Limb (tissue), 2 donors: ENCODE measurements at regions not wholly inside any gene's neighbourhood (a gene's known extent, or its start where the extent isn't known, plus 50 kb on each side); places are given as distances from the start of the nearest gene placed in this dataset.

ENCODE experiments used
- DNase-seq, 2 donors: peaks; one replicate each; pipeline ENCODE4 v3.0.0-alpha.2; 2016; ENCODE audit errors: extremely low spot score in 2 of 2

DNA sequence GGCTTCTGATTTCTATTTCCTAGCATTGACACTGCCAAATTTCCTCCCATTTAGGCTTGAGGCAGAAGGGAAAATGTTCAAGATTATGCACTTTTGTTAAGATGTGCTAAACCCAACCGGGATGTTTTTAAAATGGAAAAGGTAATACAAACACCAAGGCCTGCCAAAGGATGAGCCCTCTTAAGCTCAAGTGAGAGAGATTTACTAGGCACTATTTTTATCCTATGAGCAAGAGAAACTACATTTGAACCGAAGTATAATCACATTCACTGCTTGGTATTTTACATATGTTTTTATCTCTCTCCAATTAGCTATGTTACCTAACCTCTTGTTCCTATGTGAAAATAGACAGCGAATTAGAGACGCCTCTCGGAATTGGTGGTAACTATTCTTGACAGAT lies 295.8 kb downstream of the GABRB3 start:
- DNase-seq, result no peak

DNA sequence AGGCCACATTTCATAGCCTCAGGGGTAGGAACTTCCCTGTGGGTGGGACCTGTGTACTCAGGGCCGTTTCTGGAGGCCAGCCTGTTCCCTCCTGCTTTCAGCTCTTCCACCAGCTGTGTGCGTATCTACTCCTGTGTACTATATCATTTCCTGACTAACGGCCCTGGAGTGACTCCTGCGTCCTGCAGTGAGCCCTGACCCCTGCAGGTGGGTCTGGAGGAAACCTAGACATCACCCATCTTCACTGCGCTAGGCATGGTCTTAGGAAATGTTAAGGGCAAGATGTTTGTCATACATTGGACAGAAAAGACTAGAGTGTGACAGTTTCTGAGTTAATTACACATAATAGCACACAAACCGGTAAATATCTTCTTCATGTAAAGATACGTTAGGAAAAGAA lies 297.3 kb downstream of the GABRB3 start:
- no peak for DNase-seq

DNA sequence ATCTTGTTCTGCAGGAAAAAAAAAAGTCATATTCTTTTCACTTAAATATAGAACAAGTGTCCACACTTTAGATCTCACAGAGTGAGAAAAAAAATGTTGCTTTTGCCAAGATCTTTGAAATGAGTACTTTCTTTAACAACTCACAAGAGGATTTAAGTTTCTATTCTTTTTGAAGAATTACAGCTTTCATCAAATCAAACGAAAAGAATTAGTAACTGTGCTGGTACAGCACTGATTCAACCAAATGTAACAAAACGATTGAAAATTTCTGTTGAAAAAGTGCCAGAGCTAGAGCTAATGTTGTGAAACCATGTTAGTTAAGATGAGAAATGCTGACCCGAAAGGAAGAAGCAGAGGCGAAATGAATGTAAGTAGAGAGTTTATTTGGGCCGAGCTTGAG lies 300.2 kb downstream of the GABRB3 start:
- no peak for DNase-seq

DNA sequence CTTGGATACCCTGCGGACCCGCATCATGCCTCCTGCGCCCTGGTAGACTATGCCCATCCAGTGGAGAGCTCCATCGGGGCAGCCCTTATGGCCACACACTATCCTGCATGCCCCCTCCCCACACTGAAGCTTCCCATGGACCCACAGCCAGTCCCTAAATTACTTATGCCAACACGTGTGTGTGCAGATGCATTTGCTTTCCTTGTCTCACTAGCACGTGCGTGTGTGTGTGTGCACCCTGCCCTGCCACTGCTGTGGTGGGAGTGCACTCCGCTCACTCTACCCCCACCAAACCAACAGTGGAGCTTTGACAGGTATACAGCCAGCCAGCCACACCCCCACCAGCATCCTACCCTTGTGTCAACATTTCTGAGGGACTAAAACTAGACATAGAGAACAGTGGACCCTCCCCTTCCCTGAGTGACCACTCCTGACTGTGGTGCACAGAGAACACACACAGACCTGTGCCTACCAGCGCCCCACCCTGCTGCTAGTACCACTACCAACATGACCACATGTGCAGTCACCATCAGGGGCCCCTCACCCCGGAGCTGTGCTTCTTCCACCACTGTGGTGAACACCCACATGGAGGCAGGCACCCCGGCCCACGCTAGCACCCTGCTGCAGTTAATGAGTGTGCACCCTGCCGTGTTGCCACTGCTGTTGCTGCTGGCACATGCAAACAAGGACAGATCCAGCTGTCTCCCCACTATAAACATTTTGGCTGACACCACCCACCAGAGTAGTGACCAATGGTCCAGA lies 310.8 kb downstream of the GABRB3 start:
- DNase-seq, result no peak

DNA sequence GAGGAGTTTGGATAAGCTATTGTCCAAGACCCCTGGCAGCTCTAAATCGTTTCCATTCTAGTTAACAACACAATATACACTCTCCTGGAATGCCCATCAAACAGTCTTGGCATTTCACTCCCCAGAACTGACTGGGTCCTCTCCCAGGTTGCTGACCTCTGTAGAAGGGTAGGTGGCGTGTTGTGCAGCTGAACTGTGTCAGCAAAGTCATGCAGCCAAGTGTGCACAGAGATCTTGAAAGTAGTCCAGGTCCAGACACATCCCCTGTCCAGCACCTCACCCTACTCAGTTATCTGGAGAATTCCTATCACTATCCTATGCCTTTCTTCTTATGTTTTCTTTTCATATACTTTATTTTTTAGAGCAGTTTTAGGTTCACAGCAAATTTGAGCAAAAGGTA lies 312.7 kb downstream of the GABRB3 start:
- DNase-seq, result no peak

DNA sequence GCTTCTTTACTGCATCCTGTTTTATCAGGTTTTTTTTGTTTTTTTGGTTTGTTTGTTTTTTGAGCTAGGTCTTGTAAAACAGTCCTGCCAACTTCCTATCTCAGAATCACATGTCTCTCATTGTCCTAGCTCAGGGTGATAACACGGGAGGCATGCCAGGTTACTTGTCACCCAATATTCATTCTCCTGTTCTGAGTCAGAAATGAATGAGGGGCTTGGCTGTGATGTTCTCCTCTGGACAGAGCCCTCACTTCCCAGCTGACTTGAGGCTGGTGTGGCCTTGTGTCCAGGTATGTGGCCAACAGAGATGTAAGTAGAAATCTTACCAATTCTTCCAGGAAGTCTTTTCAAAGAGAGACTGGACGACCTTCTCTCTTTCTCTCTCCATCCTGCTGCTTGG lies 317.0 kb downstream of the GABRB3 start:
- no peak for DNase-seq

DNA sequence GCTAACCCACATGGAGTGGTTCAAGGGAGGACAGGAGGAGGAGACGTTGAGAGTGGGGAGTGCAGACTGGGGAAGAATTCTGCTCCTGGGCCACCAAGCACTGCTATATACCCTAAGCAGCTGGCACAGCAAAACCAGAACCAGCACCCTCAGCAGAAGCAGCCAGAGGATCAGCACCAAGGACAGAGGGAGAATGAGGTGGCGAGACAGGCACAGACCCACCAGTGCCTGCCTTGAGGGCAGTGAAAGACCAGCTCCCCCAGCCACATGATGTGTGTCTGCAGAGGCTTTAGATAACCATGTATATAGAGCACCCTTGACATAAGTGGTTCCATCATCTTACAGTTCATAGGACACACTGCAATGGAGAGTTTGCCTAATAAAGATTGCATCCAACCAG lies 319.0 kb downstream of the GABRB3 start:
- DNase-seq, result no peak

DNA sequence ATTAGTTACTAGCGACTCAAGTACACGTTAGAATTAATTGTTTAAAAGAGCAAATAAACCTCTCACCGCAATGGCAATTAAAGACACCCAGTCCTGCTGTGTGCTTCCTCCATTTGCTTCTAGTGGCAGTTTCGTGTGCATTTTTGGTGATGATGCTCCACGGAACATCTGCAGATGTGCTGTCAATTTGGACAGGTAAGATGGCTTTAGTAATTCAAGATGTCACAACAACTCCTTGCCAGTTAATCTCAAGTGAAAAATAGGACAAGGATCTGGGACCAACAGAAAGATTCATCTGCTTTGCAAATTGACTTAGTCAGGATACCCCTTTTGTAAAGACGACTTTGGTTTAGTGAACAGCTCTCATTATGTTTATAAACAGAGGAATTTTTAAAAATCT lies 320.9 kb downstream of the GABRB3 start:
- DNase-seq, result no peak

DNA sequence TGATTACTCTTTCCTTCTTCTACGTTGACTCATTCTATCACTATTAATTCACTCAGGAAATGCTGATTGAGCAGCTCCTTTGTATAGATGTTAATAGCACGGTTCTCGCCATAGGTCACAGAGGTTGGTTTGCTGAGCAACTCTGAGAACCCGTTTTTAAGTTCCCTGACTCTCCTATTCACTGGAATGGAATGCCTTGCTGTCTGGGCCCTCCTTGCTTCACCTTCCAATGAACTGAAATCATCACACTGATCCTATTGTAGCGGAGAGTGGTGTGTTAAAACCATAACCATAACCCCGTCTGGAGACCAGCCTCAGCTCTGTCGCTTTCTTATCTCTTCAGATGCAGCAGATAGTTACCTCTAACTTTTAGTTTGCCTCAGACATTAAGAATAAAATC lies 323.6 kb downstream of the GABRB3 start:
- no peak for DNase-seq

DNA sequence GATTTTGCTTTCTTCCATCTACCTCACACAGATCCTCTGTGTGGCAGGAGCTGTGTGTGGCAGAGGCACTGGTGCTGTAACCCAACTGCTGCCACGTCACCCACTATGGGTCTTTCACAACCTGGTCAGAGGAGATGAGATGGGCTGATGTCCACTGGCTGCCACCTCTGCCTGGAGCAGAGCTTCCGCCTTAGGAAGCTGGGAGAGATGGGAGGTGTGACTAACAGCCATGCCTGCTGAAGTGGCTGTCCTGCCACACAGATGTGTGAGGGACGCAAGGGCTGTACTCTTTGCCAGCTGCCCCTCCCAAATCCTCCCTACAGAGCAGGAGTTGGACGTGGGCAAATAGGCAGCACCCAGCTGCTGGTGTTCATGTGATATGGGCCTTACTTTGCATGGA lies 329.5 kb downstream of the GABRB3 start:
- DNase-seq, result no peak

DNA sequence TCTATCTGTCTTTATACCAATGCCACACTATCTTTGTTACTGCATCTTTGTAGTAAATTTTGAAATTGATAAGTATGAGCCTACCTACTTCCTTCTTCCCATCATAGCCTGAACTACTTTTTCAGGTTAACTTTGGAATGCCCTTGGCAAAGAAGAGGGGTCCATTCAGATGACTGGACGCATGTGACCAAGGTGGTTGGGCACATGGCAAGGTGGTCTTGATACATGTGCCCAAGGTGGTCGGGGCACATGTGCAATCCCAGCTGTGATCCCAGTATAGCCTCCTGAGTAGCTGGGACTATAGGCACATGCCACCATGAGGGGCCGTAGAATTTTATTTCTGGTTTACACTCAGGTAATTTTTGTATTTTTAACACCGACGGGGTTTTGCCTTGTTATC lies 330.2 kb downstream of the GABRB3 start:
- no peak for DNase-seq

DNA sequence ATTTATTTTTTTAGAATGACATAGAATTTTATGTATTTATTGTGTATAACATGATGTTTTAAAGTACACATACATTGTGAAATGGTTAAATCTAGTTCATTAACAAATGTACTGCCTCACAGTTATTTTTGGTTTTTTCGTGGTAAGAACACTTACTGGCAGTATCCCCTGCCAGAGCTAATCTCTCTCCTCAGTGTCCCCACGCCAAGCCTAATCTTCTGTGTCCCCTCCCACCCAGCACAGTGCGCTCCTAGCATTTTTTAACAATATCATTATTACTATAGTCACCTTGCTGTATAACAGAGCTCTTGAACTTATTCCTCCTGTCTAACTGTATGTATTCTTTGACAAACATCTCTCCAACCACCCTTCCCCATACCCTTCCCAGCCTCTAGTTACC lies 333.2 kb downstream of the GABRB3 start:
- DNase-seq, result no peak

DNA sequence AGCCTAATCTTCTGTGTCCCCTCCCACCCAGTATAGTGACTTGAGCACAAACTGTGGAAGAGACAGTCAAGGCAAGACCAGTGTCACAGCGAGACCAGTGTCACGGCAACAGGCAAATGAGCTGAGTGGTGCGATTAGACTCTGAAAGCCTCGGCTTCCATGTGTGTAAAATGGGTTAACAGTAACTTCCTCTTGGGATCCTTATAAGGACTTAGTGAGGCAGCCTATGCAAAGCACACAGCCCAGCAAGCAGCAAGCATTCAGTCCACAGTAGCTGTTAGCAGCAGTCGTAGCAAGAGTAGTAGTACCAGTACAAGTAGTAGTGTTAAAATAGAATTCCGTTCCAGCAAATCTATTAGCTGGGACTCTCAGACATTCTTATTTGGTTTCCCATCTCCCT lies 334.1 kb downstream of the GABRB3 start:
- DNase-seq, result no peak

DNA sequence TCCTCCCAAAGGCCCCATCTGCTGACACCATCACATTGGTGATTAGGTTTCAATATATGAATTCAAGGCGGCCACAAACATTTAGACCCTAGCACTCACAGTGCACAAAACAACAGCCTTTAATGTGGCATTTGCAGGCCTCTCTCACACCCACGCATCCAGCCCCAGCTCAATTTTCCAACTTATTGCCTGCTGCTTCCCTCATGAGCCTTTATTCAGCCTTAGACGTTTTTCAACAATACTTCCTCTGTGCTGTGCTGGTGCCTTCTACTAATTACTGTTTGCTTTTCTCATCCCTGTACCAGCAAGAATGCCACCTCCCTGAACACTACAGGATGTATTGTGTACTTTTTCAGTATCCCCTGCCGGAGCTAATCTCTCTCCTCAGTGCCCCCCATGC lies 334.6 kb downstream of the GABRB3 start:
- no peak for DNase-seq

DNA sequence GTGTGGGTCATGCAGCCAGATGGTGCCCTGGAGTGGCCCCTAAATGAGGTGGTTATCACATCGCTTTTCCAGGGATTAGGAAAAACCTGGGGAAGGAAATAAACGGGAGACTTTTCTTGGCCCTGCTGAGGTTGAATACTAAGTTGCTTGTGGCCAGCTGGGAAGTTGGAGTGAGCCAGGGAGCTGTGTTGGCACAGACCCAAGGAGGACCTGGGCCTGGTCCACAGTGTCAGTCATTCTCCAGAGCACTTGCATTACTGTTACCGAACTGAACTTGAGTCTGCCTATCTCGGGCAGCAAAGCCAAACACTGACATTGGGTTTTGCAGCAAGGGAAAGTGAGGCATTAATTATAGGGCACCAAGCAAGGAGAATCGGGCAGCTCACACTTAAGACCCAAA lies 339.0 kb downstream of the GABRB3 start:
- no peak for DNase-seq

DNA sequence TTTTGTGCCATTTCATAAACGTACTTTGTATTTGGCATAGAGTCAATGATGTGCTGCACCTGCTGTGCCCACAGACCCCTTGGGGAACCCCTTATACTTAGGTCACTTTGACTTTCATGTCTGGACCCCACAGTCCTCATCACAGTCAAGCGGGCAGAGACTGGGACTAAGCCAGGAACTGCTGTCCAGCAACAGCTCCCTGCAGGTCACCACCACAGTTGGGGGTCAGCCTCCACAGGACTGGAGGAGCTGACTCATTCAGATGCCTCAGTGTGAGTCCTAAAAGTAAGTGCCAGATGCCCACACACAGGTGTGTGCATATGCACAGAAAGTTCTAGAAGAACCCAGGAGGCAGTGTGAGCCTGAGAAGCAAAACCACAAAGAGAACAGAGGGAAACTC lies 339.8 kb downstream of the GABRB3 start:
- DNase-seq, result no peak

DNA sequence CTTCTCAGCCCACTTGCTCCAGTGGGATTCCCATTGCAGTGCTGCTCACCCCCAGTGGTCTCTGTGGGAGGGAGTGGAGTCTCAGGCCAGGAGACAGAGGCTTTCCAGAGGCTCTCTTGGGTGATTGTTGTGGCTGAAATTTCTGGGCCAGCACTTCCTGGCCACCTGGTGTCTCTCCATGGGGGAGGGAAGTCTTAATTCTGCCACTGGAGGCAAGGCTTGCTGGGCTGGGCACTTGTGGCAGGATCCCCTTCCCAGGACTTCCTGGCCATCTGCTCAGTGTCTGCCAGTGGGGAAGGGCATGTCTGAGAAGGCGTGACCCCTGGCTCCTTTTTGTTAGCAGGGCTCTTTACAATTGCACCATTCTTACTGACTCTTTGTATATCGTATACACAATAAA lies 351.8 kb downstream of the GABRB3 start:
- no peak for DNase-seq

DNA sequence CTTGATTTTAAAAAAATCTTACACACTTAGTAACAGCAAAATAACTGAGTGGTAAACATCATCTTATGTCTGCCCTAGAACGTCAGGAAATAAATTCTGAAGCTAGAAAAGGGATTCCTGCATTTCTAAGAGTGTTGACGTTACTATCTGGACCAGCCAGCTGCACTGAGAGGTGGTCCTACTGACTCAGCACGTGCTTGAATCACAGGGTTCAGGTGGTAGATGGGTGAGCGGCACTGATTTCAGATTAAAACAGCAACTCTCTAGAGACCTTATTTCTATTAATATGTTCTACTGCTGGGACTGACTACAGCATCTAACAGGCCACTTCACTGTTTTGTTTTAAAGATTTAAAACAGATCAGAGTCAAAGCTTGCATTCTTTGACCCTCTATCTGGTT lies 377.2 kb downstream of the GABRB3 start:
- no peak for DNase-seq

DNA sequence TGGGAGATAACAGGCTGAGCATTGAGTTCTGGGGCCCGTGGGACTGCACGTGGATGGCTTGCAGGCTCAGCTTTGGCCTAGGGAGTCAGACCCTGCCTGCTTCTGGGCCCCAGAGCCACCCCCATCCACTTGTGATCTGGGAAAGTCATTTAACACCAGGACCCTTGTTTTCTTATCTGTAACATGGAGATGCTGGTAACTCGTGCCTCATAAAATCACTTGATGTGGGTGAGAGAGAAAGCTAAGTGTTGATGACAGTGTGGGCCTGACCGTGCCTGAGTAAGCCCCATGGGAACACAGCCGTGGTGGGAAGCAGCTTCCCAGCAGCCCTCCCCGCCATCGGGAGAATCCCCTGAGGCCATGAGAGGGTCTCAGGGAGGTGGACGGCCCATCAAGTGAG lies 378.1 kb downstream of the GABRB3 start:
- DNase-seq, result no peak

DNA sequence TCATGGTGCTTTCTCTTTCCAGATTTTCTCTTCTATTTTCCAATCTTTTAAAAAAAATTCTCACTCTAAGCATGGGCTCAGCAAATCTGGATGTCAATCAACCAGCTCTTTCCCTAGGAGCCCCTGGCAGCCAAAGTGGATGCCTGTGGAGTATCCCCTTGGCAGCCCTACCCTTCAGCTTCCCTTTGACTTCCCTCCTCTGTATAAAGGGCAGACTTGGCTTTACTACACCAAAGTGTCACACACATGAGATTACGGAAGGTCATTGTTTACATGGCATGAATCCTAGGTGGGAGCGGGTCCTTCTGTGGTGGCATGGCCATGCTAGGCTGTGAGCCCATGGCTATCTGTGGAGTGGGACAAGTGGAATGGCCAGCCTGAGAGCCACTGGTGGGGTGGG lies 379.9 kb downstream of the GABRB3 start:
- no peak for DNase-seq

DNA sequence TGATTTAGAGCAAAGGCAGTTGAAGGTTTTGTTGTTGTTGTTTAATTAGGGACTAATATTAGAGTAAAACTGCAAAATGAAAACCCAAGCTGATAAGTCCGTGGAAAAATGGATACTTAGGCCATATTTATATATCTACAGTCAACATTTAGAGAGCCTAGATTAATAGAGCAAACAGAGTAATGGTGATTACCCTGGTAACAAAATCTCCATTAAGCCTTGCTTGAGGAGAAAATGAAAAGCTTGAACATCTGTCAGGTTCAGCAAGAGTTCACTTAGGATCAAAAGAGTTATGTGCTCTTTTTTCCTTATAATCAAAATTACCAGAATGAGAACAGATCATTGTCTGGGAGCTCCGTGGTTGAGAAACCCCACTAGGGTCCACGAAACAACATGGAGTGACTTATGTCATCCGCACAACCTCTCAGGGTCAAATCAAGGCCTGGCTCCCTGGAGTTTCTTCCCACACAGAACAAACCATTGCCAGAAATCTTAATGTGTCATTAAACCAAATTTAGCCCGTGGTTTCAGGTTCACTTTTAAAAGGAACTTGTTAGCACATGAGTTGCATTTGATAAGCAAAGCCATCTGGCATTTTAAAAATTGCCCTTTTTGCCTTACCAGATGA lies 381.2 kb downstream of the GABRB3 start:
- no peak for DNase-seq

DNA sequence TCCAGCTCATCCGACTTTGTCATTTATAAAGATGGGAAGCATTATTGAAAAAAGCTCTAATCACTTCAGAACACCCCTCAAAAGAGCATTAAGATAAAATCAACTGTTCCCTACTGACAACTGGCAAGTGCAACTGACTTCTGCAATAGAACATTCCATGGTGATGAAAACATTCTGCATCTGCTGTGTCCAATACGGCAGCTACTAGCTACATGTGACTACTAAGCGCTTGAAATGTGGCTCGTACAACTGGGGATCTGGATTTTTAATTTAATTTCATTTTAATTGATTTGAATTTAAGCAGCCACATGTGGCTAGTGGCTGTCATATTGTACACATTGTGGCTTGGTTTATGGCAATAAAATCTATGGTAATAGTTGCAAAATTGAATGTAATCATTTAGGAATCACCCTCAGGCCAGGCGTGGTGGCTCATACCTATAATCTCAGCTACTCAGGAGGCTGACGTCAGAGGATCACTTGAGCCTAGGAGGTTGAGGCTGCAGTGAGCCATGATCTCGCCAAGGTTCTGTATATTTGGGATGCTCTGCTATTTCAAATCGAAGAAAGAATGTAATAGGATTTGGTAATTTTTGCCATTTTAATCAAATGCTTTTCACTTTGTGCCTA lies 390.3 kb downstream of the GABRB3 start:
- DNase-seq, result peak in 1 of 2 donors; percentile 12

DNA sequence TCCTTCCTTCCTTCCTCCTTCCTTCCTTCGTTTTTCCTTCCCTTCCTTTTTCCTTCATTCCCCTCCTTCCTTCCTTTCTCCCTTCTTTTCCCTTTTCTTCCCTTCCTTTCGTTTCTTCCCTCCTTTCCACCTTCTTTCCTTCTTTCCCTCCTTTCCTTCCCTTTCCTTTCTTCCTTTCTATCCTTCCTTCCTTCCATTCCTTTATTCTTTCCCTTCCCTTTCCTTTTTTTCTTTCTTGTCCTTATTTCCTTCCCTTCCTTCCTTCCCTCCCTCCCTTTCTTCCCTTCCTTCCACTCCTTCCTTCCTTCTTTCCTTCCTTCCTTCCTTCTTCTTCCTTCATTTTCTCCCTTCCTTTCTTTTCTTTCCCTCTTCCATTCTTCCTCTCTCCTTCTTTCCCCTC lies 394.6 kb downstream of the GABRB3 start:
- no peak for DNase-seq
